Upper lobe of right lung (tissue), 1 donor: ENCODE measurements at regions not wholly inside any gene's neighbourhood (a gene's known extent, or its start where the extent isn't known, plus 50 kb on each side); places are given as distances from the start of the nearest gene placed in this dataset.

Source experiments
- ATAC-seq: fragments of 200-7000 bp; cut with Tn5 transposase; one replicate; pipeline ENCODE4 v1.9.1; 2020; ENCODE audit warnings: mild to moderate bottlenecking, moderate library complexity
- DNase-seq: peaks from one replicate; pipeline ENCODE4 v3.0.0-alpha.2; 2020
- H3K27ac ChIP-seq: fragments of 200-600 bp; one replicate; pipeline ENCODE4 v1.8.0; 2022
- H3K27me3 ChIP-seq: fragments of 200-600 bp; one replicate; pipeline ENCODE4 v1.8.0; 2022; ENCODE audit warnings: mild to moderate bottlenecking
- H3K36me3 ChIP-seq: fragments of 200-600 bp; one replicate; pipeline ENCODE4 v1.8.0; 2022
- H3K4me1 ChIP-seq: fragments of 200-600 bp; one replicate; pipeline ENCODE4 v1.8.0; 2022
- H3K4me3 ChIP-seq: fragments of 200-600 bp; one replicate; pipeline ENCODE4 v1.8.0; 2022; ENCODE audit warnings: mild to moderate bottlenecking
- H3K9me3 ChIP-seq: fragments of 200-600 bp; one replicate; pipeline ENCODE4 v1.8.0; 2022
- CTCF ChIP-seq: fragments of 200-600 bp; IDR thresholded peaks from one replicate; pipeline ENCODE4 v1.8.0; 2022; ENCODE audit warnings: antibody characterized with exemption
- intact Hi-C: fragments of 100-400 bp; cut with DNase I; formaldehyde crosslinking; loops from one replicate; pipeline ENCODE4 v1.11.0; 2022
- donor health status: DM: no; HTN: yes; CAD: no; lungs with severe emphysema.

- no peaks in the 10 kb centered on the region for H3K4me1 ChIP-seq
- ATAC-seq (no peak), DNase-seq (no peak)
- intact Hi-C loops: no loop called here
- no peak overlapping the region for H3K27ac ChIP-seq
- H3K4me3 ChIP-seq: no peak overlapping the region
- H3K9me3 ChIP-seq: no peaks in the 10 kb centered on the region
- H3K27me3 ChIP-seq: peaks cover 28% of the 10 kb centered on the region
- H3K36me3 ChIP-seq: no peaks in the 10 kb centered on the region
- TF ChIP-seq CTCF: no peak
Observed at GRCh38 chr12:108066583-108067577, 62.2 kb upstream of the WSCD2 start.

- ATAC-seq: no peak
- no peaks in the 10 kb centered on the region for H3K4me1 ChIP-seq
Observed at GRCh38 chr12:108069651-108070165, 59.4 kb upstream of the WSCD2 start.

GRCh38 chr12:108075561-108075960 is 53.5 kb upstream of the WSCD2 start:
- DNase-seq (no peak), ATAC-seq (no peak)
- no peak overlapping the region for H3K27ac ChIP-seq
- H3K4me1 ChIP-seq: no peaks in the 10 kb centered on the region
- no peak overlapping the region for H3K4me3 ChIP-seq
- TF ChIP-seq CTCF: no peak
- H3K36me3 ChIP-seq: no peaks in the 10 kb centered on the region
- H3K27me3 ChIP-seq: peaks cover 29% of the 10 kb centered on the region
- H3K9me3 ChIP-seq: no peaks in the 10 kb centered on the region
- intact Hi-C loops: no loop called here

More at GRCh38 chr12:108069651-108070165, 59.4 kb upstream of the WSCD2 start:
- no peak overlapping the region for H3K27ac ChIP-seq
- peaks cover 23% of the 10 kb centered on the region for H3K27me3 ChIP-seq
- no peaks in the 10 kb centered on the region for H3K36me3 ChIP-seq
- no peak for TF ChIP-seq CTCF
- intact Hi-C loops: no loop called here
- H3K9me3 ChIP-seq: no peaks in the 10 kb centered on the region
- DNase-seq: no peak
- H3K4me3 ChIP-seq: no peak overlapping the region

- Histone ChIP-seq H3K27me3 (peaks cover 22% of the 10 kb centered on the region), H3K4me3 (no peak overlapping the region), H3K27ac (no peak overlapping the region), H3K4me1 (no peaks in the 10 kb centered on the region), H3K36me3 (no peaks in the 10 kb centered on the region), H3K9me3 (no peaks in the 10 kb centered on the region)
- TF ChIP-seq CTCF: no peak
- intact Hi-C loops: no loop called here
- no peak for ATAC-seq
- no peak for DNase-seq
Observed at GRCh38 chr12:108076556-108076955, 52.5 kb upstream of the WSCD2 start.

GRCh38 chr12:108078428-108078827 is 50.7 kb upstream of the WSCD2 start:
- Histone ChIP-seq H3K27ac (no peak overlapping the region), H3K36me3 (no peaks in the 10 kb centered on the region), H3K4me3 (no peak overlapping the region), H3K27me3 (peaks cover 18% of the 10 kb centered on the region), H3K4me1 (no peaks in the 10 kb centered on the region), H3K9me3 (no peaks in the 10 kb centered on the region)
- DNase-seq: no peak
- no peak for ATAC-seq
- intact Hi-C loops: no loop called here
- TF ChIP-seq CTCF: no peak
